NCI-H1105 treated with DMSO at 0.1 percent for 48 hours (cell line): ENCODE measurements at regions not wholly inside any gene's neighbourhood (a gene's known extent, or its start where the extent isn't known, plus 50 kb on each side); places are given as distances from the start of the nearest gene placed in this dataset.
"Not testable (repeated sequence)": the region's sequence is repeated elsewhere in the genome, so short reads cannot be mapped to it uniquely, and the experiment has no call there.

ENCODE experiments used
- DNase-seq: peaks from one replicate; lab custom pipeline; 2025; lab: John Stamatoyannopoulos, UW

GRCh38 chr4:131749224-131749623 is 1399.9 kb upstream of the PCDH10 start:
- not testable (repeated sequence) for DNase-seq

GRCh38 chr4:131750006-131750405 is 1399.1 kb upstream of the PCDH10 start:
- DNase-seq, result not testable (repeated sequence)

- DNase-seq, result not testable (repeated sequence)
These were observed 1398.6 kb upstream of the PCDH10 start for GRCh38 chr4:131750469-131750868.

DNA sequence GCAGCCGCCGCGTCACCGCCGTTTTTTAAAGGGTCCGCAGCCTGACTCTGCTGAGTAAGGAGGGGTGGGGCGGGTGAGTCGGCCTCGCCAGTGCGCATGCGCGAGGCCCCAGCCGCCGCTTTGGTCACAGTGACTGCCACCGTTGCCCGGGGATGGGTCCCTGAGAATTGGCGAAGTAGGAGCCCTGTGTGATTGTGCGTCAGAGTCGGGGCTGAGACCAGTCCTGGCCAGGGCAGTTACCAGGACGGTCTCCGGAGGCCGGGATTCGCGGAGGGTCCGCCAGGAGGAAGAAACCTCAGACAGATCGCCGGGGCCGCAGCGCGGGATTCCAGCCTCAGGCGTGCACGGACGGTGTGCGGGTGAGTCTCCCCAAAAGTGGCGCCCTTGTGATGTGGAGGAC is 1386.9 kb upstream of the PCDH10 start:
- not testable (repeated sequence) for DNase-seq

- DNase-seq, result no peak
These were observed 1384.4 kb upstream of the PCDH10 start for GRCh38 chr4:131764730-131765129.

- not testable (repeated sequence) for DNase-seq
These were observed 1374.7 kb upstream of the PCDH10 start for GRCh38 chr4:131774382-131774781.

DNA sequence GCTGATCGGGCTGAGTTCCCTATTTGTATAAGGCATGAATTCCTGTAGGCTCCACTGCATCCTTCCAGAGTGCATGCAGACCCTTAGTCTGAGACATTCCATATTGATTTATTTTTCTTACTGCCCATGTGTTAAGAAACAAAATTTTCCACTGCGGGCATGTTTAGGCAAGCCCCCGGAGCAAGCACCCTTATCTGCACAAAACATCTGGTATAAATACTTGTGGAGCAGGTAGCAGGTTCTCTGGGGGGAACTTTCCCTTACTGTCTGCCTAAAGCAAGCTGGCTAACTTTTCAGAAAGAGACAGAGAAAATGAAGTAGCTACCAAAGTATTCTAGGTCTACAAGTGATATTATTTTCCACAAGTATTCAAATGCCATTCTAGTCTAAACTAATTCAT is 1338.5 kb upstream of the PCDH10 start:
- DNase-seq, result peak; percentile 0
